AG20443 (cell line): ENCODE measurements at regions not wholly inside any gene's neighbourhood (a gene's known extent, or its start where the extent isn't known, plus 50 kb on each side); places are given as distances from the start of the nearest gene placed in this dataset.

Experiments used
- DNase-seq: peaks from one replicate; pipeline ENCODE4 v3.0.0; 2012; ENCODE audit warnings: low spot score, mixed read lengths

DNA sequence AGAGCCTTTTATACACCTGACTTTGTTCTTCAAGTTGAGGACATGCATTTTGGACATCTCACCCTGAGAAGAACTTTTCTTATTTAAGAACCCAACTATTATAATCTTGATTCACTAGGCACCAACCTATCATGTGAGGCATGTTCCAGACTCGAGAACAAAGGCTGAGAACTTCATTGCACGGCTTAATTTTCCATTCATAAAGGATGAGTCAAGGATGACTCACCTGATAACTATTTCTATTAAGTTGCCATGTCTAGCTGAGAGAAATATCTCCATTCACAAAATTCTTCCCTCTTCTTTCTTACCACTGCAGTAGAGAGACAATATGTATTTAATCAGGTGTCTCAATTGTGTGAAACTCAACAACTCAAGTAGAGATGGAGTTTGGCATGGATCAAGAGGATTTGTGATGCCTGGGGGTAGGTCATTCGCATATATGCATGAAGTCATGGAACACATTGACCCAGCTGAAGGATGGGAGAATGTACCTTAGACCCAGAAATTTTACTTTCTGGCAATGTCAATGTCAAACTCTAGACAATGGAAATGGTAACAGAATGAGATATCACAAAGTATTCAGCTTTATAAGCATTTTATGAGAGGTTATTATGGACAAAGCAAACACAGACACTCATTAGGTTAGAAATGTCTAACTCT lies 173.2 kb upstream of the PRNP start:
- DNase-seq = peak; percentile 78

DNA sequence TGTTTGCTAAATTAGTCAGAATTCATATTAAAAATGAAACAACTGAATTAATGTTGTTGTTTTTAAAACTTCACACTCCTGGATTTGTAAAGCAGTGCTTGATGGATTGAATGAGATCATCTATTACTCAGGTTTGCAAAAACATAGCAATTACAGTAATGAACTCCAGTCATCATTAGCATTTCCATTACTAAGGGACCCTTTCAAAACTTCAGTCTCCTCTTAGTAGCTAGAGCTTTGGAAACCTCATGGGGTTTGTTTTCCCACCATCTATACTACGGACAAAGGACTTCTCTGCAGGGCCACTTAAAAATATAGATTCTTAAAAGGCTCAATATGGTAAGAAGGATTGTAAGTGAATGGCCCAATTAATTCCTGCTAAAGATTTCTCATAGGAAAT lies 174.5 kb upstream of the PRNP start:
- DNase-seq = no peak

DNA sequence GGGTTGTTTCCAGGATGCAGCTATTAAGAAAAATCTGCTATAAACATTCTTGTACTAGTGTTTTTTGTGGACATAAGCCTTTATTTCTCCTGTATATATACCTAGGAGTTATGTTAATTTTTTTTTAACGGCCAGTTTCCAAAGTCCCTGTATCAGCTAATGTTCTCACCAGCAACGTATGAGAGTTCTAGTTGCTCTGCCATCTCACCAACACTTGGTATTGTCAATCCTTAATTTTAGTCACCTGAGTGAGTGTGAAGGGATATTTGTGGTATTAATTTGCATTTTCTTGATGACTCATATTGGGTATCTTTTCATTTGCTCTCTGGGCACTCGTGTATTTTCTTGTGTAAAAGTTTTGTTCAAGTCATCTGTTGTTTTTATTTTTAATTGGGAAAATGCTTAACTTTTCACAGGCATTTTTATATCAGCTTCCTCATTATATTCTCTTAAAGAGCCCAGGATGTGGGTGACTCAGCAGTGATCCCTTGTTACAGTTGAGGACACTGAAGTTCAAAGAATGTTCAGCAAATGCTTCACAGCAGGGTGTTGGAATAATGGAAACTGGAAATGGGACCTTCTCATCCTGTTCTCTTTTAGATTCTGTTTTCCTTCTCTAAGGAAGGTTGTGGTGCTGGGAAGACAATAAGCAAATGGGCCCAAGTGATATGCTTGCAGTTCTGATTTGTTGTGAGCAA lies 176.3 kb upstream of the PRNP start:
- no peak for DNase-seq

DNA sequence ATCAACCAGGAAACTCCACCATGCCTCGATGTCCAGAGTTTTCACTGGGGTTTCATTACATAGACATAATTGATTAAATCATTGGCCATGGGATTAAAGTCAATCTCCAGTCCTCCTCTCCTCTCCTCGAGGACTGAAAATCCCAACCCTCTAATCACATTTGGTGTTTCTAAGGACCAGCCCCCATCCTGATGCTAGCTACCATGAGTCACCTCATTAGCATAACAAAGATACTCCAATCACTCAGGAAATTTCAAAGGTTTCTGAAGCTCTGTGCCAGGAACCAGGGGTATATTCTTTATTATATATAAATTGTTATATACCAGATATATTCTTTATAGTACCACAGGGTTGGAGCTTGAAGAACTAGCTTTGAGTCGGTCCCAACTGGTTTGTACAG lies 177.5 kb upstream of the PRNP start:
- DNase-seq = no peak

DNA sequence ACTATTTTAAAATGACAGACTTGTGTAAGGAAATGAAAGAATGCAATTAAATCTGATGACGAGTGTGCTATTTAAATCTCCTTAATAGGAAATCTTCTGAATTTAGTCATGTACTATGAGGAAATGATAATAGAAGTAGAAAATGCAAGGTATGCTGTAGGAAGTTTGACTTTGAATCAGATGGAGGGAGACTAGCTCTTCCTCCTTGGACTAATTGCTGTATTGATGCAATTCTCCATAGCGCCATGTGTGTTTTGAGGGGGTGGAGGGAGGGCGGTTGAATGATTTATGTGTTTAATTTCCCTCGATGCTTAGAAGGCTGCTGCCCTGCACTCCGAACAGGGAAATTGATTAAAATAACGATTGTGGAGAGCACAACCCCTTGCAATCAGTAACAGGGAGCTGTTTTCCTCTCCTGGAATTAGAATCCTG lies 179.0 kb upstream of the PRNP start:
- peak; percentile 81 for DNase-seq

DNA sequence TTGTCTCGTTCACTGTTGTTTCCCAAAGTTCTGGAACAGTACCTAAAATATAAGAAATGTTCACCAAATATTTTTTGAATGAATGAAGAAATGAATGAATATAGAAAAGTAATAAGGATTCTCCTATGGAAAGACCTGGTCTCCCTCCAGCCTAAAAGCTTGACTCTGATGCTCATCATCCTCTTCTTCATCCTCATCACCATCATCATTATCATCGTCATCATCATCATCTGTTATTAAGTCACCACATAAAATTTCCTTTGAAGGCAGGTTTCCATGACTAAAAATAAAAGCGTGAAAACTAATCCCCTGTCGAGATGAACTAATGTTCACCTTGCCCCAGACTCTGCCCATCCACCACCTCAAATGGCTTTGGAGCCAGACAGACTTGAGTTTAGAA lies 181.4 kb upstream of the PRNP start:
- no peak for DNase-seq

DNA sequence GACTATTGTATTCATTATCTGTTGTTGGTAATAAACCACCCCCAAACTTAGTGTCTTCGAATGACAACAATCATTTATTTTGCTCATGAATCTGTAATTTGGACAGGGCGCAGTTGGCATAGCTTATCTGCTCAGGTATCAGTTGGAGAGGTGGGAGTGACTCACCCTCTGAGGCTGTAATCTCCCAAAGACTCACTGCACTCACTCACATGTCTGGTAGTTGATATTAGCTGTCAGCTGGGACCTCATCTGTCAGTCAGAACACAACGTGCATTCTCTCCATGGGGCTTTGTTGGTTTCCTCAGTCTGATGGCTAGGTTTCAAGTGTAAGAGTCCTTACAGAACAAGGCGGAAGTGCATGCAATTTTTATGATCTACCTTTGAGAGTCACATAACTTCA lies 183.5 kb upstream of the PRNP start:
- DNase-seq = no peak

DNA sequence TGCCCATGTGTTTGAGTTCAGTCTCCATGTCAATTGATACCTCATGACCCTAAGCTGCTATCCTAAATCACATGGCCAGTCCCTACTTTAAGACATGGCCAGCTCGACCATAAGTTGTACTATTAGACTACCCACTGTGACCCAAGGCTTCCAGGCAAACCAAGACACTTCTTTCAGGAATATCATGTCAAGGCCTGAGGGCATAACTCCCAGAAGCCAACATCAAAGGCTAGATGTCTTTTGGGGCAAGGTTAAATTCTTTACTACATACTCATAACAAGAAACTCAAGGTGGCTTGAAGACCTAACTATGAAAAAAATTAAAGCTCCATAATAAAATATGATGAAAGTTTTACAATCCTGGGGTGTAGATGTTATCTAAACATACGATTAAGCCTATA lies 192.9 kb upstream of the PRNP start:
- no peak for DNase-seq

DNA sequence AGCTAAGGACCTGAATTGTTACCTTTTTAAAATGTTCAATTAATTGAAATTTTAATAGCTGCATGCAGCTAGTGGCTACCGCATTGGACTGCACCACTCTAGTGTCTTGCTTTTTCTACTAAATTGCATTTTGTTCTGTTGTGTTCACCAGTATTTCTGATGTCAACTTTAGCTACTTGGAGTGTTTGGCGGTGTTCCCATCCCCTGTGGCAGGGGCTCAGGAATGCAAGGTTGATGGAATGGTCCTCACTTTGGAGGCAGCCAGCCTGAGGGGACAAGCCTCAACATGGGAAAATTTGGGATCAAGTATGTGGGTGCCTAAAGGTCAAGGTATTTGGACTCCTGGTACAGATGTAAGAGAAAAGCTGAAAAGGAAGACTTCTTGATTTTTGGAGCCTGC lies 194.6 kb upstream of the PRNP start:
- no peak for DNase-seq

DNA sequence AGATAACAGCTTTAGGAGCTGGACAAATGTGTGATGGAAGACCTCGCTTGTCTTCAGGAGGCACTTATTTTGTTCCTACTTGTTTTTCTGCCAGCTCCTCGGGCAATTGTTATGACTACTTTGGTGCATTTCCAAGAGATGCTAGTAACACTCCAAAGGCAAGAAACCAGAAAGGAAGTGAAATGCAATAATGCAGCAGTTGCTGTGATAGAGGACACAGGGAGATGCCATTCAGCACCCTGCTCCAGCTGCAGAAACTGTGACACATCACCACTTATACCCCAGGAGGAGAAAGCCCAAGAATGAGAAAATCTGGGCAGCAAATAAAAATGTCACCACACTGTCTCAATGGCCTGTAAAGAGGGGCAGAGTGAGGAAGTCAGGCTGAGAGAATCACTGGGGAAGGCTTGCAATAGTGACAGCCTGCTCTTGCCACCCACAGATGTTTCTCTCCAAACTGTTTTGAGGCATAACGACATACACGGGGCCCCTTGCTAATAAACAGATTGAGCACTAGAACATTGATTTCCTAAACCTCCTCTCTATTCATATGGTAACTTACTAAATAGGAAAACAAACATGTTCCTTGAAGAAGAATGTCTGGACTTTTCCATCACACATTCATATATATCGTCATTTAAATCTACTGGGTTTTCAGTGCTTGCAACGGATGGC lies 195.5 kb upstream of the PRNP start:
- peak; percentile 44 for DNase-seq

DNA sequence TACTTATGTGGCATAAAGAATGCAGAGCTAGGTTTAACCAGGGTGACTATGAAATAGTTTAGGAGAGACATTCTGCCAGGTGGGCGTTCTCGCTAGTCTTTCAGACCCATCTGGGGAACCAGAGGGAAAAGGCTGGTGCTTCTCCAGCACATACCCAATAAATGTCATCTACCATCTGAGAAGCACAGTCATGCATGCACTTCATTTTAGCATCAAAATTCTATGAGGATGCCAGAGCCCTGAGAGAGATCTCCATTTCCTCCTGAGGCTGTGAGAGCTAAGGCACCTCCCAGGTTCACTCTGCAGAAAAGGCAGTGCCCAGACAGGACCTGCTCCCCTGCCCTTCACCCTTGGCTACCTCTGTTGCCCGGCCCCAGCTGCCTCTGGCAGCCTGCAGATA lies 196.2 kb upstream of the PRNP start:
- DNase-seq = no peak

DNA sequence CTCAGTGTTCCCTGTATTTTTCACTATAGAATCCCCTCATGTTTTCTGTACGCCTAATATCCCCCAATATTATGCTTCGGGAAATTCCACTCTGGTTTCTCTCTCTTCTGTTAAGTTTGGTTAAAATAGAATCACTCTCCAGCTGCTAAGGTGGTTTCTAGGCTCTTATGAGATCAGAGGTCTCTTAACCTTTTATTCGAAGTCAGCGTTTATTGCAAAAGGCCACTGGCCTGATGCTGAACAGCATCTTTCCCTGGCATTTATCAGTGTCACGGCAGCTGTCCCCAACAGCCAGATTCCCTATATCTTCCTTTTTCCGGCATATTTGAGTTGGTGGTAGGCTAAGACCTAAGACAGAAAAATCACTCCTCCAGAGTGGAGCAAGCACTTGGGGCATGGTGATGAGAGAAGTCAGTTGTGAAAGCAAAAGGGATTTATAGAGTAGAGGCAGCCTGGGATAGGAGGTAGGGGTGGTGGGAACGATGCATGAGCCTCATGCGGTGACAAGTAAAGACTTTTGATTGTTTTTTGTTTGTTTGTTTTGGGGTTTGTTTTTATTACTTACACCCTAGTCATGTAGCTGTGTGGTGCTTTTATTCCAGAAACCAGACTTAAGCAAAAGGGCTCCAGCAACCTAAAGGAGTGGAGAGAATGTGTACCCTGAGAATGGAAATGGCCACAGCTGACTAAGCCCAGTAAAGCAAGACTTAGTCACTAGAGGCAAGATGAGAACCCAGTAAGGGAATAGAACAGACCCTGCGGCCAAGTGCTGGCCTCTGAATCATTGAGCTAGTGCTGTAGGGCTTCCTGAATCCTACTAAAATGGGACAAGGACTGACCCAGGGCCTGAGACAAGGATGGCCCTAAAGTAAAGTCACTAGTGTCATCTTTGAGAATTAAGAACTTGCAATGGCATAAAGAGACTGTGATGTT lies 197.6 kb upstream of the PRNP start:
- peak; percentile 69 for DNase-seq

DNA sequence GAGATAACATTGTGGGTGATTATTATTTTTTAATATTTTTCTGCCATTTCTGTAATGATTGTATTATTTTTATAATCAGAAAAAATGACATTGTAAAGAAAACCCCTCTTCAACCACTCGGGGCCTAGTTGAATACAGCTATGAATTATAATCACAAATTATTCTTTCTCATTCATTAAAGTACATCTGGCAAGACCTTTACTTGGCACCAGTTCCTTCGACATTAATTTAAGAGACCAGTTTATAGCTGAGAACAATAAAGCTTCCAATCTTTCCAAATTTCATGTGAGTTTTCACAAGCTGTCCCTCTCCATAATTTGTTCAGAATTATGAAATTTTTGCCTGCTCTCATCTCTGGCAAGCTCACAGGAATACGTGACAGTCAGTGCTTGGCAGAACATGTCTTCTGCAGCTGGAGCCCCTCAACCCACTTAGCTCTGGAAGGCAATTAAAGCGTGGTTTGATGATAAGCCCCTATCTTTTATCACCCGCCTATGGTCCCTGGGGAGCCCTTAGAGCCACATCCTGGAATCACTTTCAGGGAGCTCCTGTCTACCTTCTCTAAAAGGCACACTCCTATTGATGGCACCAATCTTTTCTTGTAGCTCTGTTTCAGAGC lies 201.8 kb upstream of the PRNP start:
- no peak for DNase-seq

DNA sequence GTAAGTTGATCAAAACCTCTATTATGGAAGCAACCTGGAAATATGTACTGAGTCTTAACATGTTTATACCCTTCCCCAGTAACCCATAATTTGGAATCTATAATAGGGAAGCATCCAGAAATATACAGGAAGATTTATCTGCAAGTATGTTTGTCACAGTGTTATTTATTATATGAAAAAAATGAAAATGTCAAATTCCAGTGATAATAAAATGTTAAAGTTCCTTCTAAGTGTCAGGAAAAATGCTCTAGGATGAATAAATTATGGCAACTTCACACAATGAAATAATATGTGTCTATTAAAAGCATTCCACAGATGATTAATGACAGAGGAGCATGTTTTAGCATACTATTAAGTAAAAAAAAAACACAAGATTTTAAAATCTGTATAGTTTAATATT lies 202.3 kb upstream of the PRNP start:
- DNase-seq = no peak

DNA sequence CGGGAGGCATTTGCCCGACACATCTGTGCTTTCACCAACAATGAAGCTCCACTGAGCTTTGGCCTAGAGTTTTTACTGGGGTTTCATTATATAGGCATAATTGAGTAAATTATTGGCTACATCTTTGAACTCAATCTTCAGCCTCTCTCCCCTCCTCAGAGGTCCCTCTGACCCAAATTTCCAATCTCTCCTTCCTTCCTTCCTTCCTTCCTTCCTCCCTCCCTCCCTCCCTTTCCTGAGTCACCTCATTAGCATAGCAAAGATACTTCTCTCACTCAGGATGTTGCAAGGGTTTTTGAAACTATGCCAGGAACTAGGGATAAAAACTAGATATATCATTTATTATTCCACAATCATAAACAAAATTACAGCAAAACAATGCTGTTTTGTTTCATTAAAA lies 202.8 kb upstream of the PRNP start:
- peak; percentile 46 for DNase-seq

DNA sequence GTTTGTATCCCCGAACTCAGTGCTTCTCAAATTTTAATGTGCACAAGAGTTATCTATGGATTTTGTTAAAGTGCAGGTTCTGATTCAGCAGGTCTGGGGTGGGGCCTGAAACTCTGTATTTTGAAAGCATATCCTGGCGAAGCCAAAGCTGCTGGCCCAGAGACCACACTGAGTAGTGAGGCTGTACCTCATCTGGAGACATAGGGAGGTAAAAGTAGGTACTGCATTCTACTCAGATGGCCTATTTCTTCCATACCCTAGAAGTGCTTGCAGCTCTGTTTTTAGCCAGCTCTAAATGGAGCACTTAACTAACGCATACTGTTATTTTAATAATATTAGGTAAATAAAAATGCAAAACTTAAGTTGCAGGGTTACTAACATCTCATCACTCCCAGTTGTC lies 206.2 kb upstream of the PRNP start:
- no peak for DNase-seq

DNA sequence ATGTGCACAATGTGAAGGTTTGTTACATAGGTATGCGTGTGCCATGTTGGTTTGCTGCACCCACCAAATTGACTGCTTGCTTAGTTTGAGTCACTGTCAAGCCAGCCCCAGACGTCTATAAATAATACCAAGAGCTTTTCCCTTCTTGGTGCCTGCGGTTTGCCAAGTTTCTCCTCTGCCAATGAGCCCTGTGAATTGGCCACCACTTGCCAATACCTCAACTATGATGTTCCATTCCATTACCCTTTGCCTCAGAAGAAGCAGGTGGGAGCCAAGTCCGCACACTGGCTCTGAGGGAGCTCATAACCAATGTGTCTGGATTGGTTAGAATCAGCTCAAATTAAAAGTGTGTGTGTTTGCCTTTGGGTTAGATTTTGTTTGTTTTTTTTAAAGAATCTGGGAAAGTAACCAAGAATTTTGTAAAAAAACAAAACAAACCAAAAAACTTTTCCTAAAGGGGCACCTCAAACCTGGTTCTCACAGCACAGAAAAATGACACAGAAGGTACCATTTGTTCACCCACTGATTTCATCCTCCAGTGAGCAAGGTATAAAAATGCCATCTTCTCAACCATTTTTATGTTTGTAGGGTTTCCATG lies 209.3 kb upstream of the PRNP start:
- peak; percentile 33 for DNase-seq

DNA sequence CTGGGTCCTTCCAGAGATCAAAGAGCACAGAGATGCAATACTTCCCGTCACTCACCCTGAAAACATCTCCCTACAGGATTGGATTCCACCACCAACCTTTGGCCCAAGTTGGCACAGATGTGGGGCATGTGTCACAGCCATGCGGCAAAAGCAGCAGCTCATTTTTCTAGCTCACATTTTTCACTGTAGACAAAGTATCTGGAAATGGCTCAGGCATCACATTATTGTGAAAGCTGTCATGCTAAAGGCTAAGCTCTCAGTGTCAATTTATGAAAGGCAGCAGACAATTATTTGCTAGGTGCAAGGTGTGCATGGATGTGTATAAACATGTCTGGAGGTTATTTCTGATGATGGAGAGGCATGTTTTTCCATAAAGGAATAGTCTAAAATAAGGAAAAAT lies 213.3 kb upstream of the PRNP start:
- DNase-seq = peak; percentile 27

DNA sequence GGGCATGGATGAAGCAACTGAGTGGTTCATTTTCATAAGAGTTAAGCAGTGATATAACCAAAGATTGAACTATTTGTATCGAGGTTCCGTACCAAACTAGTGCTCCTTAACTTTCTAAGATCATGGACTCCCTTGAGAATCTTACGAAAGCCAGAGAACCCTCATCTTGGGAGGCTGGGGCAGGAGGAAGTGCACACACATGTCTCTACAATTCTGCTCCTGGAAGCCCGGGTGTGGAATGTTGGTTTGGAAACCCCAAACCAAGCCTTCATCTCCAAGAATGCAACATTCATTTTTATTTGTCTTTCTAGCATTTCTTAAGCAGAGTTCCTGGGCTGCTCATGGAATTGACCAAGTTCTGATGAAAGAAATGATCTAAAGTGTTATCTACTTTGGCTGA lies 215.0 kb upstream of the PRNP start:
- DNase-seq = peak; percentile 72

DNA sequence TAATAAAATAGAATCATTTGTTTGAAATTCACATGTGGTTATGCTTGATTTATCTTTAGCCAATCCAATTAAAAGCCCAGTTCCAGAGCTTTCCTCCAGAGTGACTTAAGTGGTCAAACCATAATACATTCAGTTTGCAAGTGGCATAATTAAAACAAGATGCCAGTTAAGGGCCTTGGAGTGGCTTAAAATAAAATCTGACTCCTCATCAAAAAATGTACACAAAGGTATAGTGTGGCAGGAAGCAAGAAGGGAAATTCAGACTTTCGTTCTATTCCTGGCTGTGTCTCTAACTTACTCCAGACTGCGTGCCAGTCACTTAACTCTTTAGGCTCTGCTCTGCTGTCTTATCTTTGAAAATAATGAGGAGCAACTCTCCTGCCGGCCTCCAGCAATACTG lies 215.9 kb upstream of the PRNP start:
- DNase-seq = peak; percentile 65

DNA sequence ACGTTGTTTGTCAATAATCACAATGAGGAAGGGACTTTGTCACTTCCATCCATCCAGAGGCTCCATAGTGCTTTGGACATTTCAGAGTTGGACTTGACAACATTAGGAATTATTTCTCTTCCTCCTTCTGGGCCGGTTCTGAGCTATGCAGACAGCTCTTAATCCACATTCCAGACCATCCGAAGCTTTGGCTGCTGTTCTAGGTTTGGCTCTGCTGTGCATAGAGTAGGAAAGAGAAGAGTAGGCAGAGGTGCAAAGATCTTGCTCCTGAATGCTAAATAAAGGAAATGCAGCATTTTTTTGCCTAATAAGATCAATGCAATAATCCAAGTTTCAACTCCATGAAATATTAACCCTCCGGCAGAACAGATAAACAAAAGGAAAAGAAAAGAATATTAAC lies 216.3 kb upstream of the PRNP start:
- DNase-seq = peak; percentile 39

DNA sequence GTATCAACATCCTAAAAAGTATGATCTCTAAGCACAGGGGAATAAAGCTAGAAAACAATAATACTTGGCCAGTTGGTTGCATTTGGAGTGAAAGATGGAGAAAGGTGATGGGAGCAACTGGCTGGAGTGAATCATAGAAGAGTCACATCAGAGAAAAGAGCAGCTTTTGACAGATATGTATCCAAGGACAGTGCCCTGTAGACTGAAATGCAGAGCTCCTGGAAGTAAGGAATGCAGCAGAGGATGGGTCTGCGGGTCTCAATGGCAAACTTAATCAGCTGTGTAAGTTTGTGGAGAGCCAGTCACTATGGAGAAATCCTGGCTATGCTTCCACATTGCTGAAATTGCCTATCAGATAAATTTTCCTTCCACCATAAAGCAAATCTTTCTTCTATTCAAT lies 218.1 kb upstream of the PRNP start:
- no peak for DNase-seq
